Bronchial epithelial cell (primary cell): ENCODE measurements at regions not wholly inside any gene's neighbourhood (a gene's known extent, or its start where the extent isn't known, plus 50 kb on each side); places are given as distances from the start of the nearest gene placed in this dataset.

Experiments used
- DNase-seq: peaks from one replicate; pipeline ENCODE4 v3.0.0-alpha.2; 2010; ENCODE audit warnings: low read depth
- FAIRE-seq: peaks from 2 replicates; lab custom pipeline; 2011; peaks lifted over from hg19 to GRCh38; lab: Jason Lieb, UNC
- H3K27me3 ChIP-seq: 2 replicates; pipeline ENCODE4 v1.5.1; 2011; ENCODE audit warnings: low read length; ENCODE audit not compliant: control insufficient read depth, insufficient read depth
- H3K36me3 ChIP-seq: 2 replicates; pipeline ENCODE4 v1.5.1; 2011; ENCODE audit warnings: low read length; ENCODE audit not compliant: control insufficient read depth, insufficient read depth
- H3K4me3 ChIP-seq: 2 replicates; pipeline ENCODE4 v1.5.1; 2011; ENCODE audit warnings: mild to moderate bottlenecking, low read depth, low read length, control low read depth
- TF ChIP-seq, protein P1 (sequence below): IDR thresholded peaks from 2 replicates; pipeline ENCODE4 v1.5.1; 2011; ENCODE audit warnings: mild to moderate bottlenecking, moderate library complexity, low read length, control low read depth, inconsistent platforms; ENCODE audit not compliant: insufficient read depth, severe bottlenecking

GRCh38 chr22:44391481-44392445 lies 79.0 kb upstream of the SHISAL1 start:
- no peak for FAIRE-seq
- DNase-seq, result peak; percentile 12
- TF ChIP-seq, protein P1, sequence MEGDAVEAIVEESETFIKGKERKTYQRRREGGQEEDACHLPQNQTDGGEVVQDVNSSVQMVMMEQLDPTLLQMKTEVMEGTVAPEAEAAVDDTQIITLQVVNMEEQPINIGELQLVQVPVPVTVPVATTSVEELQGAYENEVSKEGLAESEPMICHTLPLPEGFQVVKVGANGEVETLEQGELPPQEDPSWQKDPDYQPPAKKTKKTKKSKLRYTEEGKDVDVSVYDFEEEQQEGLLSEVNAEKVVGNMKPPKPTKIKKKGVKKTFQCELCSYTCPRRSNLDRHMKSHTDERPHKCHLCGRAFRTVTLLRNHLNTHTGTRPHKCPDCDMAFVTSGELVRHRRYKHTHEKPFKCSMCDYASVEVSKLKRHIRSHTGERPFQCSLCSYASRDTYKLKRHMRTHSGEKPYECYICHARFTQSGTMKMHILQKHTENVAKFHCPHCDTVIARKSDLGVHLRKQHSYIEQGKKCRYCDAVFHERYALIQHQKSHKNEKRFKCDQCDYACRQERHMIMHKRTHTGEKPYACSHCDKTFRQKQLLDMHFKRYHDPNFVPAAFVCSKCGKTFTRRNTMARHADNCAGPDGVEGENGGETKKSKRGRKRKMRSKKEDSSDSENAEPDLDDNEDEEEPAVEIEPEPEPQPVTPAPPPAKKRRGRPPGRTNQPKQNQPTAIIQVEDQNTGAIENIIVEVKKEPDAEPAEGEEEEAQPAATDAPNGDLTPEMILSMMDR, result no peak
- no peak overlapping the region for H3K4me3 ChIP-seq
- no peaks in the 10 kb centered on the region for H3K27me3 ChIP-seq
- no peaks in the 10 kb centered on the region for H3K36me3 ChIP-seq

- Histone ChIP-seq H3K4me3 (no peak overlapping the region), H3K36me3 (no peaks in the 10 kb centered on the region), H3K27me3 (no peaks in the 10 kb centered on the region)
- DNase-seq (no peak), FAIRE-seq (no peak)
- TF ChIP-seq, protein P1, result no peak
Measured at GRCh38 chr22:44391015-44391414, 78.3 kb upstream of the SHISAL1 start.

DNA sequence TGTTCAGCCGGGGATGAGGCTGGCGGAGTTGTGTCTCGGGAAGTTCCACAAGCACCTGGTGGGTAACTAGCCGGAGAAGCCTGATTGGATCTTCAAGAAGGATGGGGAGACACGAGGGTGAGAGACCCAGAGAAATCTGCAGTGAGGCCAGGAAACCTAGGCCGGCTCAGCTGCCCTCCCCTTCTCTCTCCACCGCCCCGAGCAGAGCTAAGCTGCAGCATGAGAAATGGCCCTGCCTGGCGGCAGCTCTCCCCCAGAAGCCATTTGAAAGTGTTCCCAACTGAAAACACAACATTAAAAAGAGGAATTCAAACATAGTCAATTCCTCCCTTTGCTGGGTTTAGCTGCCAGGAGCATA lies 77.8 kb upstream of the SHISAL1 start:
- no peak overlapping the region for H3K4me3 ChIP-seq
- no peaks in the 10 kb centered on the region for H3K27me3 ChIP-seq
- H3K36me3 ChIP-seq, result no peaks in the 10 kb centered on the region
- DNase-seq, result no peak
- FAIRE-seq, result no peak
- TF ChIP-seq, protein P1, result no peak

DNA sequence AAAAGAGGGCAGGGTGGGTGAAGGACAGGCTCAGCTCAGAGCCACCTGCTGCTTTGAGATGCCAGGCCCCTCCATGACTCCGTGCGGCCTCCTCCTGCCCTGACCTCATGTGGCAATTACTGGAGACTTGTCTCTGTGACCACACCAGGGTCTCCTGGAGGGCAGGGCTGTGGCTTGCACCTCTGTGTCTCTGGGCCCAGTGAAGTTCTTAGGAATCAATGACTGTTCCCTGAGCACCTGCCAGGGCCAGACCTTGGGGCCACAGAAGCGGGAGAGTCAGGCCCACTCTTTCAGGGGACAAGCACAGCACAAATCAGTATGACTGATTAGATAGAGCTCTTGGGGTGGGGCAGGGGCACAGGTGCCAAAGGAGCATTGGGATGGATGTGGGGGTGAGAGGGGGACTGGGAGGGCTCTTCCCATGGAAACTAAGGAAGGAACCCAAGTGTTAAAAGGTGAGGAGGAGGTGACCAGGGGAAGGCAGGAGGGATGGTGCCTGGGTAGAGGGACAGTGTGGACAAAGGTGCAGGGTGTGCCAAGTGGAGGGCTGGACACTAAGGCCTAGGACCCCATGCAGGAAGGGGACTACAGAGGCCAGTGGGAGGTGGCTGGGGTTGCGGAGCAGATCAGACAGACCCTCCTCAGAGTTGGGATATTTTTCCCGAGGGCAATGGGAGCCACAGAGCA lies 77.3 kb upstream of the SHISAL1 start:
- Histone ChIP-seq H3K36me3 (no peaks in the 10 kb centered on the region), H3K4me3 (no peak overlapping the region), H3K27me3 (no peaks in the 10 kb centered on the region)
- DNase-seq (no peak), FAIRE-seq (no peak)
- TF ChIP-seq, protein P1, result no peak

- FAIRE-seq (no peak), DNase-seq (no peak)
- Histone ChIP-seq H3K4me3 (no peak overlapping the region), H3K36me3 (no peaks in the 10 kb centered on the region), H3K27me3 (no peaks in the 10 kb centered on the region)
- TF ChIP-seq, protein P1, result no peak
Measured at GRCh38 chr22:44389181-44389580, 76.4 kb upstream of the SHISAL1 start.
